ENCODE measurements at regions not wholly inside any gene's neighbourhood (a gene's known extent, or its start where the extent isn't known, plus 50 kb on each side); places are given as distances from the start of the nearest gene placed in this dataset.

DNA sequence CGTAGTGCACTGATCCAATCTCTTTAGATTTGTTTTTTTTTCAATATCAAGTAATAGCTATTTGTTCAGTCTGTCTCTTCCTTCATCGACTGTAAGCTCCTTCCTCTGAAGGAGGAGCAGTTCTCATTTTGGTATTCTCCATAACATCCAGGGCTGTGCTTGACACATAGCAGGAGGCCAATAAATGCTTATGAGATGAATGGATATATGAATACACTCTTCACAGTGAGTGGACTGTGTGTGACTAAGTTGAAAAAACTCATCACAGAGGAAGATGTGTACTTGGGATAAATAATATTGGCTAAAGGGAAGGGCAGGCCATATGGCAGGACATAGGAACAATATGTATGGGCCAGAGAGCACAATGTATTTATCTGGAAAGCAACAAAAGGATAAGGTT is 205.3 kb upstream of the PRICKLE1 start:
- DNase-seq (ENCODE audit: low read depth), result peak; percentile 55
- H3K4me3 ChIP-seq (ENCODE audit: control insufficient read depth, low read depth, low read length), result no peak overlapping the region
- TF ChIP-seq, protein P1, sequence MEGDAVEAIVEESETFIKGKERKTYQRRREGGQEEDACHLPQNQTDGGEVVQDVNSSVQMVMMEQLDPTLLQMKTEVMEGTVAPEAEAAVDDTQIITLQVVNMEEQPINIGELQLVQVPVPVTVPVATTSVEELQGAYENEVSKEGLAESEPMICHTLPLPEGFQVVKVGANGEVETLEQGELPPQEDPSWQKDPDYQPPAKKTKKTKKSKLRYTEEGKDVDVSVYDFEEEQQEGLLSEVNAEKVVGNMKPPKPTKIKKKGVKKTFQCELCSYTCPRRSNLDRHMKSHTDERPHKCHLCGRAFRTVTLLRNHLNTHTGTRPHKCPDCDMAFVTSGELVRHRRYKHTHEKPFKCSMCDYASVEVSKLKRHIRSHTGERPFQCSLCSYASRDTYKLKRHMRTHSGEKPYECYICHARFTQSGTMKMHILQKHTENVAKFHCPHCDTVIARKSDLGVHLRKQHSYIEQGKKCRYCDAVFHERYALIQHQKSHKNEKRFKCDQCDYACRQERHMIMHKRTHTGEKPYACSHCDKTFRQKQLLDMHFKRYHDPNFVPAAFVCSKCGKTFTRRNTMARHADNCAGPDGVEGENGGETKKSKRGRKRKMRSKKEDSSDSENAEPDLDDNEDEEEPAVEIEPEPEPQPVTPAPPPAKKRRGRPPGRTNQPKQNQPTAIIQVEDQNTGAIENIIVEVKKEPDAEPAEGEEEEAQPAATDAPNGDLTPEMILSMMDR (conservative IDR thresholded peaks at IDR 0.05; ENCODE audit: control insufficient read depth, insufficient read depth, low read depth, low read length), result no peak

DNA sequence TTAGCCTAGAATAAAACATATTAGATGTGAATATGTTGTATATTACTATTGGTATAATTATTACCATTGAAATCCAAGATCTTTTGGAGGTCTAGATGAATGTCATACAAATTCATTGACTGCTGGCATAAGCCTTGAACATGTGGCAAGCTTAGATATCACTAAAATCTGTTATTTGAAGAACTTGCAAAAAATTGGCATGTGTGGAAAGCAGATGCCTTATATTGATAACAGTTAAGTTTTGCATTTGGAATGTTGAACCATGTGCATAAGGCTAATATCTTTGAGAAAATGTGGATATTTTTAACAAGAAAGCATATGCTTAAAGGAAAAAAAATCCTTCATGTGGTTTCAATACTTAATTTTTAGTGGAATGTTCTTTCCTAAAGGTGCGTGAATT is 203.6 kb upstream of the PRICKLE1 start:
- no peak for DNase-seq (ENCODE audit: low read depth)

DNA sequence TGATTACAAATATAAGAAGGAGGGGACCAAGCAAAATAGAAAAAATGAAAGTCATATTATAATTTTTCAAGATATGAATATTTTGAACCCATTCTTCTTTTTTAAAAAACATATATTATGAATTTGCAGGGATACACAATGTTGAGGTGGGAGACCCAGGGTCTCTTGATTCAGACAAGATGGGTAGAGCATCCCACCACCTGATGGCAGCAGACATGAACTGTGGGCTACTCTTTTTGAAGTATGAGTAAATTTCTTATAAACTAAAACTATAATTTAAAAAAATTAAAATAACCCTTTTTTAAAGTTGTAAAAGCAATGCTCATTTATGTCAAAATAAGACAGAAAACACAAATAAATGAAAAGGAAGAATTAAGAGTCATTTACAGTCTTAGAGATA is 202.7 kb upstream of the PRICKLE1 start:
- DNase-seq (ENCODE audit: low read depth), result no peak
- H3K4me3 ChIP-seq (ENCODE audit: control insufficient read depth, low read depth, low read length), result no peak overlapping the region
- TF ChIP-seq, protein P1 (conservative IDR thresholded peaks at IDR 0.05; ENCODE audit: control insufficient read depth, insufficient read depth, low read depth, low read length), result no peak

More for the DNA sequence above, 203.6 kb upstream of the PRICKLE1 start:
- TF ChIP-seq, protein P1 (conservative IDR thresholded peaks at IDR 0.05; ENCODE audit: control insufficient read depth, insufficient read depth, low read depth, low read length), result no peak
- no peak overlapping the region for H3K4me3 ChIP-seq (ENCODE audit: control insufficient read depth, low read depth, low read length)

DNA sequence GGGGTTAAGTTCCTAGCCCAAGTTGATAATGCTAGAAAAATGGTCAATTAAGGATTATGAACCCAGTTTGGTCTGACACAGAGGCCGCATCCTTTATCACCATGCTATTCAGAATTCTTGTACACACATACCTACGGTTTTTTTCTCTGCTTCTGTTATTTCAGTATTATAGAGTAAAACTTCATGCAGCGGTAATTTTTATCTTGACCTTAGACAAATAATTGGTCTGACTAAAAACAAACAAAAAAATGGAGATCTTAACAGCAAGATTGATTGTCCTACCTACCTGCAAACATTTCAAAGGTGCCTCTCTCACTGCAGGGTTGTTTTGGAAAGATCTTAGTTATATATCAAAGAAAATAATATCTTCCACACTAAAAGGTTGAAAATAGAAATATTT is 201.9 kb upstream of the PRICKLE1 start:
- no peak for DNase-seq (ENCODE audit: low read depth)
- TF ChIP-seq, protein P1 (conservative IDR thresholded peaks at IDR 0.05; ENCODE audit: control insufficient read depth, insufficient read depth, low read depth, low read length), result no peak
- H3K4me3 ChIP-seq (ENCODE audit: control insufficient read depth, low read depth, low read length), result no peak overlapping the region

DNA sequence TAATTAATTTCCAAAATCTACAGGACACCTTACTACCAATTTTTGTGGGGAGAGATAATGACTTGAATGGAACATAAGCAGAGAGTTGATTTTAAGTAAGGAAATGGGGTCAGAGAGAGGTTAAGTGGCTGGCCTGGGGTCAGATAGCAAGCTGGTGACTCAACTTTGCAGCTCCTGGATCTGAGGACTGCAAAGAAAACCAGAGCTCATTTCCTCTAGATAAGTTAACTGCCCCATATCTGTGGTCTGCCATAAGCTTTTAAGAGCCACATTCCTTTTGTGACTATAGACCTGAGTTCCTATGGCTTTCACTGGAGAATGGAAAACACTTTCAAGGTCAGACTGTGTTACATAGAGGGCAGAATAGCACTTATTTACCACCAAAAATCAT is 201.2 kb upstream of the PRICKLE1 start:
- peak; percentile 65 for DNase-seq (ENCODE audit: low read depth)
- TF ChIP-seq, protein P1 (conservative IDR thresholded peaks at IDR 0.05; ENCODE audit: control insufficient read depth, insufficient read depth, low read depth, low read length), result no peak
- no peak overlapping the region for H3K4me3 ChIP-seq (ENCODE audit: control insufficient read depth, low read depth, low read length)

DNA sequence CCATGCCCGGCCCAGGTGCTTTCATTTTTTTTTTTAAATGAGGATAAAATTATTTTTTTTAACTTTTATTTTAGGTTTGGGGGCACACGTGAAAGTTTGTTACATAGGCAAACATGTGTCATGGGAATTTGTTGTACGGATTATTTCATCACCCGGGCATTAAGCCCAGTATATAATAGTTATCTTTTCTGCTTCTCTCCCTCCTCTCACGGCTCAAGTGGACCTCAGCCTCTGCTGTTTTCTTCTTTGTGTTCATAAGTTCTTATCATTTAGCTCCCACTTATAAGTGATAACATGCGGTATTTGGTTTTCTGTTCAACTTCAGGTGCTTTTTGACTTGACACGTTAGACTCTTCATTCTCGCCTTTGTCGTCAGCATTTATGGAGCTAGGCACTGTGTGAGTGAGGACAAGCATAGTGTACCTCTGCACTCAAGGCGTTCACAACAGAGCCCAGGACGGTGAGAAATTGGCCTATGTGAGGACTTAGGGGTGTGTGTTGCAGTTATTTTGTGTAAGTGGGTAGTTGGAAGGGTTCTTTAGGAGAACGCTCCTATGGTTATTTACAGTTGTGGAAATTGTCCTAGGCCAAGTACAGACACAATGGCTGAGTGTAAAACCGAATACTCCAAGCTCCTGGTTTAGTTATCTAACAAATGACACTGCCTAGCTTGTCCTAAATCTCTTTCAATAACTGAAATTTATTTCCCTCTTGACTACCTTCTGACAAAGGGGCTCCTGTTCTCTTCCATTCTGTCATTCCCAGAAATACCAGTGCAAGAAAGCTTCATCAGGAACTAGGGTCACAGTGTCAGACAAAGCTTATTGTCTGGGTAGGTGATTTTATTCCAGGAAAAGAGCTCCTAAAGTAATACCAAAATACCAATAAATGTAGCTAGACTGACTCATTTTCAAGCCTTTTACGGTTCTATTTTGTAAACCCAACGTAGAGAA is 200.5 kb upstream of the PRICKLE1 start:
- no peak overlapping the region for H3K4me3 ChIP-seq (ENCODE audit: control insufficient read depth, low read depth, low read length)
- TF ChIP-seq, protein P1 (conservative IDR thresholded peaks at IDR 0.05; ENCODE audit: control insufficient read depth, insufficient read depth, low read depth, low read length), result no peak
- peak; percentile 45 for DNase-seq (ENCODE audit: low read depth)
